B cell (primary cell): ENCODE measurements at regions not wholly inside any gene's neighbourhood (a gene's known extent, or its start where the extent isn't known, plus 50 kb on each side); places are given as distances from the start of the nearest gene placed in this dataset.

Experiments
- ATAC-seq: fragments of 200-7000 bp; cut with Tn5 transposase; one replicate; pipeline ENCODE4 v1.10.0; 2021; ENCODE audit warnings: low read depth, mild to moderate bottlenecking, moderate number of reproducible peaks, moderate library complexity
- CTCF ChIA-PET: fragments of 350-600 bp; sonication (Branson Sonifier 250); formaldehyde crosslinking; loops from one replicate; lab custom pipeline; 2021; ENCODE audit warnings: antibody characterized with exemption, inconsistent platforms; lab: Charles Lee
- POLR2A ChIA-PET: fragments of 350-600 bp; sonication (Branson Sonifier 250); formaldehyde crosslinking; loops from one replicate; lab custom pipeline; 2021; ENCODE audit warnings: antibody characterized with exemption; lab: Charles Lee
- DNase-seq: peaks from one replicate; pipeline ENCODE4 v3.0.0; 2013
- H2AFZ ChIP-seq: 2 replicates; pipeline ENCODE4 v1.6.1; 2012; ENCODE audit warnings: mild to moderate bottlenecking, low read depth, low read length; ENCODE audit not compliant: insufficient read depth, poor library complexity, severe bottlenecking
- H3K27ac ChIP-seq, 2 donors: 1 replicate in 1 of 2; 2 replicates in 1 of 2; pipeline ENCODE4 v1.5.1; 2012 to 2013; ENCODE audit warnings: low read length in 2 of 2, mild to moderate bottlenecking in 2 of 2, moderate library complexity in 1 of 2
- H3K27me3 ChIP-seq, 4 experiments: fragments of 200-600 bp in 1 of 4; sonication (generic) in 1 of 4; replicated peaks in 1 of 4; 1 replicate in 2 of 4; 2 replicates in 2 of 4; pipeline versions ENCODE4 v1.6.1 to v1.7.0; 2013 to 2016; ENCODE audit warnings: low read length in 3 of 4, mild to moderate bottlenecking in 2 of 4, mixed read lengths in 1 of 4, moderate library complexity in 1 of 4; ENCODE audit not compliant: insufficient read depth in 4 of 4, control insufficient read depth in 3 of 4; ENCODE audit errors: control extremely low read depth in 1 of 4
- H3K36me3 ChIP-seq, 2 experiments: replicated peaks in 1 of 2; 1 replicate in 1 of 2; 2 replicates in 1 of 2; pipeline versions ENCODE4 v1.6.1 to v1.7.1; 2013; ENCODE audit warnings: low read length in 1 of 2; ENCODE audit not compliant: insufficient read depth in 2 of 2, control insufficient read depth in 1 of 2; ENCODE audit errors: control extremely low read depth in 1 of 2, extremely low read depth in 1 of 2
- H3K4me1 ChIP-seq, 2 donors: fragments of 200-600 bp in 1 of 2; sonication (generic) in 1 of 2; 1 replicate in 1 of 2; 2 replicates in 1 of 2; pipeline versions ENCODE4 v1.5.1 to v1.6.1; 2013 to 2017; ENCODE audit warnings: low read length in 2 of 2; ENCODE audit not compliant: control insufficient read depth in 2 of 2, insufficient read depth in 2 of 2
- H3K4me2 ChIP-seq: replicated peaks from 2 replicates; pipeline ENCODE3; 2012; ENCODE audit warnings: mild to moderate bottlenecking, low read depth, low read length; ENCODE audit not compliant: poor library complexity, severe bottlenecking
- H3K4me3 ChIP-seq, 5 experiments: fragments of 200-600 bp in 1 of 5; sonication (generic) in 1 of 5; 1 replicate in 3 of 5; 2 replicates in 2 of 5; pipeline versions ENCODE4 v1.5.1 to v1.7.0; 2011 to 2016; ENCODE audit warnings: low read length in 4 of 5, mild to moderate bottlenecking in 4 of 5, low read depth in 2 of 5, control low read depth in 1 of 5, moderate library complexity in 1 of 5; ENCODE audit not compliant: insufficient read depth in 1 of 5; ENCODE audit errors: control extremely low read depth in 1 of 5, extremely low read depth in 1 of 5
- H3K79me2 ChIP-seq: fragments of 200-600 bp; sonication (generic); one replicate; pipeline ENCODE4 v1.6.0; 2016; ENCODE audit warnings: low read length; ENCODE audit not compliant: control insufficient read depth, insufficient read depth
- H3K9ac ChIP-seq: fragments of 200-600 bp; sonication (generic); 2 replicates; pipeline ENCODE4 v1.6.1; 2017; ENCODE audit warnings: mild to moderate bottlenecking, low read length, moderate library complexity
- H3K9me3 ChIP-seq, 3 donors: one replicate each; pipeline versions ENCODE4 v1.6.1 to v1.7.1; 2013; ENCODE audit warnings: low read length in 2 of 3; ENCODE audit not compliant: control insufficient read depth in 2 of 3, insufficient read depth in 1 of 3; ENCODE audit errors: control extremely low read depth in 1 of 3
- H4K20me1 ChIP-seq: 2 replicates; pipeline ENCODE4 v1.6.0; 2012; ENCODE audit warnings: mild to moderate bottlenecking, low read length; ENCODE audit not compliant: insufficient read depth, control insufficient read depth, poor library complexity, severe bottlenecking
- H3K27ac Mint-ChIP-seq: one replicate; pipeline ENCODE4 v1.8.0; 2021; ENCODE audit warnings: mixed read lengths
- H3K27me3 Mint-ChIP-seq: one replicate; pipeline ENCODE4 v1.8.0; 2021; ENCODE audit warnings: mixed read lengths
- H3K4me1 Mint-ChIP-seq: one replicate; pipeline ENCODE4 v1.8.0; 2021; ENCODE audit warnings: mixed read lengths
- H3K4me3 Mint-ChIP-seq: one replicate; pipeline ENCODE4 v1.8.0; 2021; ENCODE audit warnings: mixed read lengths
- H3K9me3 Mint-ChIP-seq: one replicate; pipeline ENCODE4 v1.8.0; 2022; ENCODE audit warnings: mixed read lengths; ENCODE audit not compliant: insufficient read depth
- EZH2 ChIP-seq: IDR thresholded peaks from 2 replicates; pipeline ENCODE4 v1.6.1; 2012; ENCODE audit warnings: borderline replicate concordance, low read depth, mild to moderate bottlenecking, moderate library complexity, low read length; ENCODE audit not compliant: insufficient read depth, poor library complexity, severe bottlenecking
- WGBS: methylation state at CpG from one replicate; pipeline ENCODE4 v1.1.5; 2013; ENCODE audit warnings: missing lambda C conversion rate; ENCODE audit not compliant: insufficient coverage; 5-methylcytosine and 5-hydroxymethylcytosine counted together
- intact Hi-C: fragments of 100-400 bp; cut with micrococcal nuclease; formaldehyde crosslinking; loops from one replicate; pipeline ENCODE4 v1.10.0; 2022
- TF ChIP-seq, protein P1 (sequence below): fragments of 200-600 bp; IDR thresholded peaks from one replicate; pipeline ENCODE4 v1.8.0; 2022; ENCODE audit warnings: antibody characterized with exemption, mild to moderate bottlenecking

DNA sequence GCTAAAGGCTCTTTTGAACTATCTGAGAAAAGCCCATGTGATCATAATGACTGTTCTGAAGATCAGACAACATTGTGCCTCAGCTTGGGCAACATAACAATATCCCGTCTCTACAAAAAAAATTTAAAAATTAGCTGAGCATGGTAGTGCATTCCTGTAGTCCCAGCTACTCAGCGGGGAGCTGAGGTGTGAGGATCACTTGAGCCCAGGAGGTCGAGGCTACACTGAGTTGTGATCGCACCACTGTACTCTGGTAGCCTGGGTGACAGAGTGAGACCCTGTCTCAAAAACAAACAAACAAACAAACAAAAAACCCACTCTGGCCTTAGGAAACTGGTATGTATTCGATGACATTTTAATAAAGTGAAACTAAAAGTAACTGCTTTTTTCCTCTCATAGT lies 1526.8 kb upstream of the TENM4 start:
- Histone ChIP-seq H3K36me3 (no peaks in the 10 kb centered on the region), H3K4me3 (no peak overlapping the region), H3K4me1 (no peaks in the 10 kb centered on the region), H3K79me2 (no peaks in the 10 kb centered on the region), H3K9me3 (no peaks in the 10 kb centered on the region), H3K9ac (no peak overlapping the region), H2AFZ (no peak overlapping the region), H3K27ac (no peak overlapping the region), H3K27me3 (no peaks in the 10 kb centered on the region), H4K20me1 (no peaks in the 10 kb centered on the region), H3K4me2 (no peak overlapping the region)
- no peaks in the 10 kb centered on the region for H3K27me3 Mint-ChIP-seq
- WGBS = 63% methylated on average over 2 of the region's 5 CpGs
- intact Hi-C loops = no loop called here
- H3K4me3 Mint-ChIP-seq = no peak overlapping the region
- no peak for ATAC-seq
- no peak for DNase-seq
- H3K9me3 Mint-ChIP-seq = no peaks in the 10 kb centered on the region
- H3K4me1 Mint-ChIP-seq = no peaks in the 10 kb centered on the region
- ChIA-PET POLR2A (no interaction called here), CTCF (no interaction called here)
- H3K27ac Mint-ChIP-seq = no peak overlapping the region
- TF ChIP-seq EZH2 = no peak
- TF ChIP-seq, protein P1, sequence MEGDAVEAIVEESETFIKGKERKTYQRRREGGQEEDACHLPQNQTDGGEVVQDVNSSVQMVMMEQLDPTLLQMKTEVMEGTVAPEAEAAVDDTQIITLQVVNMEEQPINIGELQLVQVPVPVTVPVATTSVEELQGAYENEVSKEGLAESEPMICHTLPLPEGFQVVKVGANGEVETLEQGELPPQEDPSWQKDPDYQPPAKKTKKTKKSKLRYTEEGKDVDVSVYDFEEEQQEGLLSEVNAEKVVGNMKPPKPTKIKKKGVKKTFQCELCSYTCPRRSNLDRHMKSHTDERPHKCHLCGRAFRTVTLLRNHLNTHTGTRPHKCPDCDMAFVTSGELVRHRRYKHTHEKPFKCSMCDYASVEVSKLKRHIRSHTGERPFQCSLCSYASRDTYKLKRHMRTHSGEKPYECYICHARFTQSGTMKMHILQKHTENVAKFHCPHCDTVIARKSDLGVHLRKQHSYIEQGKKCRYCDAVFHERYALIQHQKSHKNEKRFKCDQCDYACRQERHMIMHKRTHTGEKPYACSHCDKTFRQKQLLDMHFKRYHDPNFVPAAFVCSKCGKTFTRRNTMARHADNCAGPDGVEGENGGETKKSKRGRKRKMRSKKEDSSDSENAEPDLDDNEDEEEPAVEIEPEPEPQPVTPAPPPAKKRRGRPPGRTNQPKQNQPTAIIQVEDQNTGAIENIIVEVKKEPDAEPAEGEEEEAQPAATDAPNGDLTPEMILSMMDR = no peak

GRCh38 chr11:80960381-80961029 lies 1519.7 kb upstream of the TENM4 start:
- Histone ChIP-seq H3K4me1 (no peaks in the 10 kb centered on the region), H3K9ac (no peak overlapping the region), H3K9me3 (peaks cover 0 to 4% (median 0%) of the 10 kb centered on the region in 3 donors), H3K4me3 (no peak overlapping the region), H3K4me2 (no peak overlapping the region), H3K27ac (no peak overlapping the region), H3K79me2 (no peaks in the 10 kb centered on the region), H3K36me3 (no peaks in the 10 kb centered on the region), H2AFZ (no peak overlapping the region), H3K27me3 (no peaks in the 10 kb centered on the region), H4K20me1 (no peaks in the 10 kb centered on the region)
- H3K9me3 Mint-ChIP-seq = peaks cover 6% of the 10 kb centered on the region
- H3K27ac Mint-ChIP-seq = no peak overlapping the region
- ChIA-PET POLR2A (no interaction called here), CTCF (no interaction called here)
- WGBS = 60% methylated on average over 1 of the region's 2 CpGs
- ATAC-seq (no peak), DNase-seq (no peak)
- no peaks in the 10 kb centered on the region for H3K27me3 Mint-ChIP-seq
- no peak overlapping the region for H3K4me3 Mint-ChIP-seq
- no peak for TF ChIP-seq EZH2
- TF ChIP-seq, protein P1 = no peak
- H3K4me1 Mint-ChIP-seq = no peaks in the 10 kb centered on the region
- intact Hi-C loops = no loop called here
